ENCODE measurements at regions not wholly inside any gene's neighbourhood (a gene's known extent, or its start where the extent isn't known, plus 50 kb on each side); places are given as distances from the start of the nearest gene placed in this dataset.
A peak's percentile ranks its signal among the peaks of the same experiment; 100 is the strongest.

DNA sequence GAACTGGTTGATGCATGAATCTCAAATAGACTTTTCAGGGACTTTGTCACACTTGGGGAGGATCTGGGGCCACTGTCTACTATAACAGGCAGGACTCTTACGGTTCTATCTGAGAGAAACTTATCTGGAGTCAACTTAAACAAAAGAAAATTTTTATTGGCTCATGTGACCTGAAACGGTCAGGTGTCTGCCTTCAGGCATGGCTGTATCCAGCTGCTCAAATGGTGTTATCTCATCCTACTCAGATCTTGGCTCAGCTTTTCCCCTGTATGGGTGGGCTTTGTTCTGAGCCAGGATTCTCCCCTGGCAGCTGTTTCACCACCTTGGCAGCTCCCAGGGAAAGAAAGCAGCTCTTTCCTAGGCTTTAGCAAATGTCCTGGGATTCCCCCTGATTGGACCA lies 183.2 kb upstream of the MYL2 start:
- no peak for DNase-seq

GRCh38 chr12:111102102-111102739 lies 181.8 kb upstream of the MYL2 start:
- DNase-seq = no peak

GRCh38 chr12:111101003-111101402 lies 180.6 kb upstream of the MYL2 start:
- no peak for DNase-seq

GRCh38 chr12:111100554-111100953 lies 180.2 kb upstream of the MYL2 start:
- no peak for DNase-seq

DNA sequence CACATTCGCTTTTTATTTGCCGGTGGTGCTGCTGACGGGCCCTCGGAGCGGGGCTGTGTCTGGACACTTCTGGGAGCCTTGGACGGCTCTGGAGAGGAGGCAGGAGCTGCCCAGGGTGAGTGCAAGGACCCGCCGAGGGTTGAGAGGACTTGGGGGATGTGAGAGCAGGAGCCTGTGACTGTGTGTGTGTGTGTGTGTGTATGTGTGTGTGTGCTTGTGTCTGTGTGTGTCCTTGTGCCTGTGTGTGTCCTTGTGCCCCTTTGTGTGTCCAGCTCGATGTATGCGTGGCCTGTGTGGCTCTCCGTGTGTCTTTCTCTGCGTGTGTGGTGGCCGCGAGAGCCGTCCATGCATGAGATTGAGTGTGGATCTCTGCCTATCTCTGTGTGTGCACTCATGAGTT lies 179.6 kb upstream of the MYL2 start:
- DNase-seq = no peak

- DNase-seq = no peak
Observed at GRCh38 chr12:111099186-111099585, 178.8 kb upstream of the MYL2 start.

DNA sequence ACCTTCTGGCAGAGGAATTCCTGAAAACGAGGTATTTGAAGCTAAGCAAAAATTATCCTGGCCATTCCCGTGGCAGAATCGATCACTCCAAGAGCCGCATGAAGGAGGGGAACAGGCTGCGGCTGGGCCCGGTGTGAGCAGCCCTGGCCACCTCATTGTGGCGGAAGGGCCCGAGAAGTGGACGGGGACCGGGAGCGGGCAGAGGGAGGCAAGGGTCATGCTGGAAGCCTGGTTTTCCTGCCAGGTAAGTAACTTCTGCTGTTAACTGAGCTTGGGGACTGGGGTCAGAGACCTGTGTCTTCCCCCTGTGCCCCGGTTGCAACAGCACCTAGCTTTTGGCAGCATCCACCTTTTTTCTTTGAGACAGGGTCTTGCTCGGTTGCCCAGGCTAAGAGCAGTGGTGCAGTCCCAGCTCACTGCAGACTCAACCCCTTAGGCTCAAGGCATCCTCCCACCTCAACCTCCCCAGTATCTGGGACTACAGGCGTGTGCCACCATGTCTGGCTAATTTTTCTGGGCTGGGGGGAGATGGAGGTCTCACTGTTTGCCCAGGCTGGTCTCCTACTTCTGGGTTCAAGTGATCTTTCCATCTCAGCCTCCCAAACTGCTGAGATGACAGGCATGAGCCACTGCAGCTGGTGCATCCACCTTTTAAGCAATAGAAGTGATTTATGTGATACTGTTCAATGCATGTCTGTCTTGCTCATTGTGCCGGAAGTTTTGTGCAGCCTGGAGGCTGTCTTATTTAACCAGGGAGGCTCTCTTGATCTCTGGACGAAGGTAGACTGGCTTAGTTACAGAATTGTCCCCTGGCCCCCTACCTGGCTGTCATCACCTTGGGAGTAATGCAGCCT lies 174.0 kb upstream of the MYL2 start:
- no peak for DNase-seq

- DNase-seq = peak; percentile 8 to 23
Observed at GRCh38 chr12:111093428-111094142, 173.2 kb upstream of the MYL2 start.

GRCh38 chr12:111091051-111091450 lies 170.7 kb upstream of the MYL2 start:
- DNase-seq = no peak

GRCh38 chr12:111089616-111090015 lies 169.2 kb upstream of the MYL2 start:
- DNase-seq = no peak

DNA sequence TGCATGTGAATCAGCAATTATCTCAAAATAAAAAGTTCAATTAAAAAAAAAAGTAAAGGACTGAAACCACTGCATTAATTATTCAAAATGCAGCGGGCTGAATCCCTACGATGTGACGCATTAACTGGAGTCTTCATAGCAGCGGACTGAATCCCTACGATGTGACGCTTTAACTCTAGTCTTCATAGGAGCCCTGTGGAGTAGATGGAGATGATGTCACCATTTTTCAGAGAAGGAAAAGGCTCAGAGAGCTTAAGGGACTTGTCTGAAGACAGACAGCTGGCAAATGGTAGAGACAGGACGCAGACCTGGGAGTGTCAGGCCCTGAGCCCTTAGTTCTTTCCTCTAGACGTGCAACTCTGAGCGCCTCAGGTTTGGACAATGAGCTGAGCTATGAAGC lies 168.0 kb upstream of the MYL2 start:
- DNase-seq = no peak

DNA sequence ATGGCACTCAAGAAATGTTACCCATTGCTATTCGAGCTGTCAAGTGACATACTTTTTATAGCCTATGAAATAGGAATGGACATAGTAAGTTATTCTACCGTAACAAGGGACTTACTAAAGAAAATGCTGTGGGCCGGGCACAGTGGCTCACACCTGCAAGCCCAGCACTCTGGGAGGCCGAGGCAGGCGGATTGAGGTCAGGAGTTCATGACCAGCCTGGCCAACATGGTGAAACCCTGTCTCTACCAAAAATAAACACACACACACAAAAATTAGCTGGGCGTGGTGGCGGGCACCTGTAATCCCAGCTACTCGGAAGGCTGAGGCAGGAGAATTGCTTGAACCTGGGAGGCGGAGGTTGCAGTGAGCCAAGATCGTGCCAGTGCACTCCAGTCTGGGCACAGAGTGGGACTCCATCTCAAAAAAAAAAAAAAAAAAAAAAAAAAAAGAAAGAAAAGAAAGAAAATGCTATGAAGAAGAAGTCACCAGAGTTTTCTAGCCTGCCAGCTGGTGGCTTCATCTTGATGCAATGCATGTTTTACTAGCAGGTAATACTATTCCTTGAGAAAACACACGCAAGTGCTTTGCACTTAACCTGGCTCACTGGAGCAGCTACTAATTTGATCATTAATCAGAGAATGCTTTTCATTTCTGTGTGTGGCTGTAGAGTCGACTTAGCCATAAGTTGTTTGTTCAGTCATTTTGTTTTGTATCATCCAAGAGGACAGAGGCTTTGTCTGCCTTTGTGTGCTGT lies 166.7 kb upstream of the MYL2 start:
- no peak for DNase-seq

DNA sequence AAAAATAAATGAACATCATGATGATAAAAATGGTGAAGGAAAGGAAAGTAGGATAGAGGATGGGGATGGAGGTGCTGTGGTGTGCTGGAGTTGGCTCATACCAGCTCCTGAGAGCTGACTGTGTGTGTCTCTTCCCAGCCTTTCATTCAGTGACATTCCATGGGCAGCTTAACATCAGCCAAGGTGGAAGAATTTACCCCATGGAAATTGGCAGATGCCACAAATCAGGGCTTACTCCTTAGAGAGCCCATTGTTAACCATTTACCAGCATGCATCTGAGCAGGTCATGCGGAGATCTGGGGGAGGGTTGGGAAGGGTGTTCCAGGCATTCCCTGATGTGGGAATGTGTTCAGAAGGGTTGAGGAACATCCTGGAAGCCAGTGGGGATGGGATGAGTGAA lies 164.7 kb upstream of the MYL2 start:
- no peak for DNase-seq

DNA sequence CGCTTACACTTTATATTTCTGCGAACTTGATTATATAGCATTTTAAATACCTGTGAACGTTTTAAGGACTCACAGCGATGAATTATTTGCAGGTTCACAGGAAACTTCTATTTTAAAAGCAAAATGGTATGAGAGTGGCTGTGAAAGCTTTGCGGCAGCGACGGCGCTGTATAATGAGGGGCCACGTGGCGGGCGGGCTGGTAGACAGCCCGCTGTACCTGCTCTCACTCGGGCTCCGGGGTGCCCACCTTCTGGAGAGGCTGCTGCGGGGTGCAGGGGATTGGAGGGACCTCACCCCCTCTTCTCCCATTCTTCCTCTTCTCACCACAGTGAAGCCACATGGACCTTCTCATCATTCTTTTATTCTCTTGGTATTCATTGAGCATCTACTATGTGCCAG lies 164.2 kb upstream of the MYL2 start:
- no peak for DNase-seq

GRCh38 chr12:111084158-111084557 lies 163.8 kb upstream of the MYL2 start:
- DNase-seq = no peak

GRCh38 chr12:111081600-111081999 lies 161.2 kb upstream of the MYL2 start:
- no peak for DNase-seq

GRCh38 chr12:111078731-111079130 lies 158.4 kb upstream of the MYL2 start:
- DNase-seq = no peak

DNA sequence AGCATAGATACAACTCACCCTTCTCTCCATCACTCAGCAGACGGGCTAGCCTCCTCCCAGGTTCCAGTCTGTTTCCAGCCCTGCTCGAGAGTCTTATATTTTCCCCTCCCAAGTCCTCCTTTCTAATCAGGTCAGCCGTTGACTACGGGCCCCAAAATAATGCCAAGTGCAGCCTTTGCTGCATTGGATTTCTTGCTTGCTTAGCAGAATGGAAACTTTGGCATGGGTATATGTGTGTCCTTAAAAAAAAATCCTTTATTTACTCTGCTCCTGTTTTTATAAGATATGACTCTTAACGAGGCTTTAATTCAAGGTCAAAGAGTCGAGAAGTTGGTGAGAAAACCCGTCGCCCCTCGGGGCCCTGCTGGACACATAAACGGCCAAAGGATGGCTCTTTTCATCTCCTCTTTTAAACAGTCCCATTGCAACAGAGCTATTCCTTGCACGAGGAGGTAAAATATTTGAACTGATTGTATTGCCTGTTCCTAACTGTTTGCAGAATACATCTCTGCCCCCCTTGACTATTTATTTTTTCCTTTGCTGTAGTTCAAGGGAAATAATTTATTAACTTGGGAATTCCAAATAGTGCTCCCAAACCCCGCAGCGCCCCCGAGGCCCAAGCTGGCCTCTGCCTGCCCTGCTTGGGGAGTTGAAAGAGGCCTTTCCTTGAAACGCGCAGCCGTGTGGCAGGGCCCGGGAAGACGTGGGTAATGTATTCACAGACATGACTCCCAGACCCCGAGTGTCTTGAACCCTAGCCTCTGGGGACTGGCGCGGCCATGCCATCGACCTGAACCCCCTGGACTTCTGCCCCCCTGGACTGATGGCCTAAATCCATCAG lies 156.5 kb upstream of the MYL2 start:
- no peak for DNase-seq

DNA sequence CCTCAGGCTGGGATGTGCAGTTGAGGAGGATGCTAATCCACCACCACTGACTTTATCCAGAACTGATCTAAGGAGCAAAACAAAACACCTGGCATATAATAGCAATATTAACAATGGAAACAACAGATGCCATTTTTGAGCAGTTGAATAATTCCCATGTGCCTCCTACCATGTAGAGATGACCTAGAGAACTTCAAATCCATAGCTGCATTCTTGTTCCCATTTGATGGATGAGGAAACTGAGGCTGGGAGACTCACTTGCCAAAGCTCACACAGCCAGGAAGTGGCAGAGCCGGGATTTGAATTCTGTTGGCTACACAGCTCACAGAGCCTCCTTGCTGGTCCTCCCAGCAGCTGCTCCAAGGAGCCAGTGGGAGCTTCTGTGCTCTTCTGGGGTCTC lies 155.8 kb upstream of the MYL2 start:
- DNase-seq = no peak

GRCh38 chr12:111074965-111075364 lies 154.6 kb upstream of the MYL2 start:
- DNase-seq = no peak

- DNase-seq = no peak
Observed at GRCh38 chr12:111074559-111074958, 154.2 kb upstream of the MYL2 start.

GRCh38 chr12:111073370-111073769 lies 153.0 kb upstream of the MYL2 start:
- DNase-seq = no peak
